ENCODE measurements at regions not wholly inside any gene's neighbourhood (a gene's known extent, or its start where the extent isn't known, plus 50 kb on each side); places are given as distances from the start of the nearest gene placed in this dataset.

DNA sequence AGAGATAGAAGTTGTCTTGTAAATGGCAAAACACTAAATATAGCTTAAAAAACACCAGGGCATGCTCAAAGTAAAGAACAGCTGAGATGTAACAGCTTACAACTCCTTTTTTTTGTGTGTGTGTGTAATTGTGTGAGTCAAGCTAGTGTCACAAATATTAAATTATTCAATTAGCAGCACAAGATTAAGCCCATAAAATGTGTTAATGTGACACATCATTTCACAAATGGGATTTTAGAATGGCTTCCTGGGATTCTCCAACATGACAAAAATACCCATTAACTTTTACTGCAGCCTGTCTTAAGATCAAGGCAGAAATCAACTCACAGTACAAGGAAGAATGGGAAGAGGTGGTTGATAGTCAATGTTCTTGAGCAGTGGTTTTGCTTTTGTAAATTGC, 251.4 kb downstream of the KIF20B start:
- Histone ChIP-seq H3K4me1 (ENCODE audit: control insufficient read depth, insufficient read depth, low read length) (no peaks in the 10 kb centered on the region), H3K9ac (ENCODE audit: low read depth, low read length) (no peak overlapping the region), H3K4me3 (ENCODE audit: low read length) (no peak overlapping the region), H3K9me3 (replicated peaks; ENCODE audit: low read length) (no peaks in the 10 kb centered on the region), H3K4me2 (ENCODE audit: low read length) (no peak overlapping the region), H3K36me3 (ENCODE audit: insufficient read depth, low read length) (no peaks in the 10 kb centered on the region), H3K27me3 (ENCODE audit: control insufficient read depth, insufficient read depth, low read length) (peaks cover 13% of the 10 kb centered on the region)

DNA sequence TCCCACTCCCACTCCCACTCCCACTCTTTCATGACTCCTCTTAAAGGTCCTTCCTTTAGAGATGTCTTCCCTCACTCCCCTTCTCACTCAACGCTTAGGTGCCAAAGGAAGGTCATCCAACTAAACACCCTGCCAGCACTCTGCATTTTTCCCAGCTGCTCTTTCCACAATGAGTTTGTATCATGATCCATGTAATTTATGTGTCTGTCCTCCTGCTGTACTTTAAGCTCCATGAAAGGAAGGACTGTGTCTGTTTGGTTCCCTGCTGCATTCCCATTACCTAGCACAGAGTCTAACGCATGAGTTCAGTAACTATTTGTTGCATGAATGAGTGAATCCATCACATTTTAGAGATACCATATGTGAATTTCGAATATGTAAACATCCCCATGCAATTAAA, 252.7 kb downstream of the KIF20B start:
- no peak overlapping the region for H3K4me3 ChIP-seq (ENCODE audit: low read length)
- H3K27me3 ChIP-seq (ENCODE audit: control insufficient read depth, insufficient read depth, low read length), result peaks cover 10% of the 10 kb centered on the region

DNA sequence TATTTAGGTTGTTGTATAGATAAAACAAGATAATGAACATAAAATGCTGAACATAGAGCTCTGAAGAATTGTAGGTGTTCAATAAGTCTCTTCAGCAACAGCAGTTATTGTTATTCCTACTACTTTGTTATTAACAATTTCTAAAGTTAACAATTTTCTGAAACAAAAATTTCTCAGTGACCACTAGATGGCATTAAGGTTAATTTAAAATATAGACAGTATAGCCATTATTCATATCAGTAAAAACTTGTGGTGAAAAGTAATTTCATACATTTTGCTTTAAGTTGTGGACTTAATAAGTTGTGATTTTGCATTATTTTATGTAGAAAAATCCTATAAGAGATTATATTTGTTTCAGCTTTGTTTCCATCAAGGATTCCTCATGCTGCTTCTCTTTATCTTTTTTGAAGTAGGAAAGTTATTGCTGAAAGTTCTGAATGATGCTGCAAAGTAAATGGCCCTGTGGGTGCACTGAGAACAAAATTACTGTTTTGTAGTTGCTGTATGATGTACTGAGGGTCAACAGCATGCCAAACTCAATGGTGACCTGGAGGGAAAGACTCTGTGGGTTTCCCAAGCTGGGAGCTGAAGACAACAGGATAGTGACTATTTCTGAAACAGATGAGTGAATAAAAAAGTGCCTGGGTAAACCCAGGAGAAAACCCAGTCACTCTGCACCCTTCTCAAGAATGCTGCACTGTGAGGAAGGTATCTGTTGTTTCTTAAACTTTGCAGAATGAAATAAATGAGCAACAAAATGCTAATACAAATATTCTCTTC, 253.6 kb downstream of the KIF20B start:
- Histone ChIP-seq H3K4me1 (ENCODE audit: control insufficient read depth, insufficient read depth, low read length) (no peaks in the 10 kb centered on the region), H3K27me3 (ENCODE audit: control insufficient read depth, insufficient read depth, low read length) (peaks cover 10% of the 10 kb centered on the region), H3K4me2 (ENCODE audit: low read length) (no peak overlapping the region), H3K4me3 (ENCODE audit: low read length) (no peak overlapping the region), H3K9ac (ENCODE audit: low read depth, low read length) (no peak overlapping the region), H3K9me3 (replicated peaks; ENCODE audit: low read length) (no peaks in the 10 kb centered on the region), H3K36me3 (ENCODE audit: insufficient read depth, low read length) (no peaks in the 10 kb centered on the region)

More for the DNA sequence above, 252.7 kb downstream of the KIF20B start:
- Histone ChIP-seq H3K9ac (ENCODE audit: low read depth, low read length) (no peak overlapping the region), H3K36me3 (ENCODE audit: insufficient read depth, low read length) (no peaks in the 10 kb centered on the region), H3K9me3 (replicated peaks; ENCODE audit: low read length) (no peaks in the 10 kb centered on the region), H3K4me1 (ENCODE audit: control insufficient read depth, insufficient read depth, low read length) (no peaks in the 10 kb centered on the region), H3K4me2 (ENCODE audit: low read length) (no peak overlapping the region)

DNA sequence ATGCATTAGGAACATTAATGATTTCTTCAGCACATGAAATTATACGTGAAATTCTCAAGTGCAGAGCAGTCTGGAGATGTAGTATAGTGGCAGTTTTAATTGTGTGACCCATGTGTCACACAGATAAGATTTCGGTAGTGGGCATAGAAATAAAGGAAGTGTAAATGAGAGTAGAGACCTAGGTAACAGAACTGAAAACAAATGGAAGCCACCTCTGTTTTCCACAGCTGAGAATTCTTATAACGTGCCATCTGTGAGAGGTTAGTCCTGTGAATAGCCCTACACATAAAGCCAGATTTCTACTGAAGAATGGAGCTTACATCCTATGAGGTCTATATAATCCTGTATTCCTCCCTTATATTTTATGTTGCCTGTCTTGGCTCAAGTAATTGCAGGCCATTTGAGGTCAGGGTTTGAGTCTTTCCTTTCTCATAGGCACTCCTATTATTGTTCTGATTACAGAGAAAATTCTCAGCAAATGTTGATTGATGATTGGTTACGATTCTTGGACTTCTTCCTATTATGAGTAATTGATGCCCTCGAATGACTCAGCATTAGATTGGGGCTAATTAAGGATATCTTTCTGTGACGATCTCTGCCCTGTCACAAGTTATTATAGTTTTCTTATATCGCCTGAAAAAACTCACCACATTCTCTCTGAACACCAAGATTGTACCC, 258.2 kb downstream of the KIF20B start:
- no peak overlapping the region for H3K4me2 ChIP-seq (ENCODE audit: low read length)
- no peaks in the 10 kb centered on the region for H3K4me1 ChIP-seq (ENCODE audit: control insufficient read depth, insufficient read depth, low read length)
- no peaks in the 10 kb centered on the region for H3K9me3 ChIP-seq (replicated peaks; ENCODE audit: low read length)
- no peak overlapping the region for H3K9ac ChIP-seq (ENCODE audit: low read depth, low read length)
- H3K4me3 ChIP-seq (ENCODE audit: low read length), result no peak overlapping the region
- H3K36me3 ChIP-seq (ENCODE audit: insufficient read depth, low read length), result no peaks in the 10 kb centered on the region
- peaks cover 8% of the 10 kb centered on the region for H3K27me3 ChIP-seq (ENCODE audit: control insufficient read depth, insufficient read depth, low read length)

DNA sequence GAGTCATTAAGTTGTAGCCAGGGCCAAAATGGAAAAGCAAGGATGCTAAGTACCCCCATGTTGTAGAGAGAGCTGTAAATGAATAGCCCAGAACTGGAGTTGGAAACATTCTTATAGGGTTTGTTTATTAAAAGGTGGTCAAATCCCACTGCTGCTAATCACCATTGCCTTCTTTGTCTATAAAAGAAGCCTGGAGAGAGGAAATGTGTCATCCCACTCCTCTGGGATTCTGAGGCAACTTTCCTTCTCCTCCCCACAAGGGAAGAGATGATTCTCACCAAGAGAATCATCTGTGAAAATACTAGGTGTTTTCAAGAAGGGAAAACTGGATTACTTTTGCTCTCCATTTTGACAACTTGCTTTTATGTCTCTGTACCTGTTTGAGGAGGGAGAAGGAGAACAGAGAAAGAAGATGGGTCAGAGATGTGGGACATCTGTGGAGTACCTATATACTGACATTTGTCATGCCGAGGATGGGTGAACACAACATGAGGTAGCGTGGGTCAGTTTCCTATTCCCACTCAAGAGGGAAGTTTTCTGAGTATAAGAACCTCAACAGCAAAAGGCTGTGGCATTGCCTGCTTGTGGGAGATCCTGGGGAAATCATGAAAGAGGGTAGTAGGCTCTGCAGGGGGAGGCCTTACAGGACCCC, 262.2 kb downstream of the KIF20B start:
- Histone ChIP-seq H3K4me1 (ENCODE audit: control insufficient read depth, insufficient read depth, low read length) (no peaks in the 10 kb centered on the region), H3K4me3 (ENCODE audit: low read length) (no peak overlapping the region), H3K4me2 (ENCODE audit: low read length) (no peak overlapping the region), H3K9me3 (replicated peaks; ENCODE audit: low read length) (no peaks in the 10 kb centered on the region), H3K36me3 (ENCODE audit: insufficient read depth, low read length) (no peaks in the 10 kb centered on the region), H3K27me3 (ENCODE audit: control insufficient read depth, insufficient read depth, low read length) (peaks cover 4% of the 10 kb centered on the region), H3K9ac (ENCODE audit: low read depth, low read length) (no peak overlapping the region)

- H3K4me2 ChIP-seq (ENCODE audit: low read length), result no peak overlapping the region
- no peaks in the 10 kb centered on the region for H3K36me3 ChIP-seq (ENCODE audit: insufficient read depth, low read length)
- no peak overlapping the region for H3K4me3 ChIP-seq (ENCODE audit: low read length)
- H3K9ac ChIP-seq (ENCODE audit: low read depth, low read length), result no peak overlapping the region
- no peaks in the 10 kb centered on the region for H3K4me1 ChIP-seq (ENCODE audit: control insufficient read depth, insufficient read depth, low read length)
- H3K9me3 ChIP-seq (replicated peaks; ENCODE audit: low read length), result no peaks in the 10 kb centered on the region
- H3K27me3 ChIP-seq (ENCODE audit: control insufficient read depth, insufficient read depth, low read length), result peaks cover 6% of the 10 kb centered on the region
Measured at GRCh38 chr10:89966211-89966610, 264.8 kb downstream of the KIF20B start.

DNA sequence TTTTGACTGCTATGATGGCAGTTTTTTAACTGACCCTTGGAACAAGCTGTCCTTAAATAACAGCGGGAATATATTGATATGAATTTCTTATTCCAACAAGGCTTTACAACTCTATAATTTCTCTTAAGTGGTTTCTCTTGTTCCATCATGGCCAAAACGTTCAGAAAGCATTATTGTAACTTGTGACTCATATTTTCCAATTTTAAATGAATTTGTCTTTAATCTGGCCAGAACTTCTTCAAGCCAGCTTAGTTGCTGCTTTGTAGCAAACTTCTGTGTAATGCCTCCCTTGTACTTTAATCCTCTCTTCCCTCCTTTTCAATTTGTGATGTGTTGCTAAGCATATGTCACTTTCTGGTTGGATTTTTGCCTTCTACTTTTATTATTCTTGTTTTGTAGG, 271.9 kb downstream of the KIF20B start:
- no peak overlapping the region for H3K9ac ChIP-seq (ENCODE audit: low read depth, low read length)
- no peaks in the 10 kb centered on the region for H3K4me1 ChIP-seq (ENCODE audit: control insufficient read depth, insufficient read depth, low read length)
- peaks cover 22% of the 10 kb centered on the region for H3K27me3 ChIP-seq (ENCODE audit: control insufficient read depth, insufficient read depth, low read length)
- no peak overlapping the region for H3K4me2 ChIP-seq (ENCODE audit: low read length)
- no peaks in the 10 kb centered on the region for H3K36me3 ChIP-seq (ENCODE audit: insufficient read depth, low read length)
- no peaks in the 10 kb centered on the region for H3K9me3 ChIP-seq (replicated peaks; ENCODE audit: low read length)
- no peak overlapping the region for H3K4me3 ChIP-seq (ENCODE audit: low read length)

GRCh38 chr10:89975071-89975470, 273.7 kb downstream of the KIF20B start:
- Histone ChIP-seq H3K4me3 (ENCODE audit: low read length) (no peak overlapping the region), H3K4me2 (ENCODE audit: low read length) (no peak overlapping the region), H3K4me1 (ENCODE audit: control insufficient read depth, insufficient read depth, low read length) (no peaks in the 10 kb centered on the region), H3K9me3 (replicated peaks; ENCODE audit: low read length) (no peaks in the 10 kb centered on the region), H3K27me3 (ENCODE audit: control insufficient read depth, insufficient read depth, low read length) (peaks cover 22% of the 10 kb centered on the region), H3K36me3 (ENCODE audit: insufficient read depth, low read length) (no peaks in the 10 kb centered on the region), H3K9ac (ENCODE audit: low read depth, low read length) (no peak overlapping the region)

- Histone ChIP-seq H3K27me3 (ENCODE audit: control insufficient read depth, insufficient read depth, low read length) (peaks cover 22% of the 10 kb centered on the region), H3K4me3 (ENCODE audit: low read length) (no peak overlapping the region), H3K9me3 (replicated peaks; ENCODE audit: low read length) (no peaks in the 10 kb centered on the region), H3K4me1 (ENCODE audit: control insufficient read depth, insufficient read depth, low read length) (no peaks in the 10 kb centered on the region), H3K9ac (ENCODE audit: low read depth, low read length) (no peak overlapping the region), H3K4me2 (ENCODE audit: low read length) (no peak overlapping the region), H3K36me3 (ENCODE audit: insufficient read depth, low read length) (no peaks in the 10 kb centered on the region)
Measured at GRCh38 chr10:89975771-89976170, 274.4 kb downstream of the KIF20B start.

DNA sequence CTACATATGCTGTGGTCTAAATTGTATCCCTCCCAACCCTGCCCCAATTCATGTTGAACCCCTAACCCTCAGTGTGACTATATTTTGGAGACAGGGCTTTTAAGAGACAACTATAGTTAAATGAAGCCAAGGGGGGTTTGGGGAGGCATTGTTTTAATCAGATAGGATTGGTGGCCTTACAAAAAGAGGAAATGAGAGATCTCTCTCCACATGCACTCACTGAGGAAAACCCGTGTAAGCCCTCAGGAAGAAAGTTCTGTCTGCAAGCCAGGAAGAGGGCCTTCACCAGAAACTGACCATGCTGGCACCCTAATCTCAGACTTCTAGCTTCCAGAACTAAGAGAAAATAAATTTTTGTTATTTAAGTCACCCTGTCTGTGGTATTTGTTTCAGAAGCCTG, 276.7 kb downstream of the KIF20B start:
- H3K9me3 ChIP-seq (replicated peaks; ENCODE audit: low read length), result no peaks in the 10 kb centered on the region
- peaks cover 12% of the 10 kb centered on the region for H3K27me3 ChIP-seq (ENCODE audit: control insufficient read depth, insufficient read depth, low read length)
- H3K36me3 ChIP-seq (ENCODE audit: insufficient read depth, low read length), result no peaks in the 10 kb centered on the region
- H3K4me1 ChIP-seq (ENCODE audit: control insufficient read depth, insufficient read depth, low read length), result no peaks in the 10 kb centered on the region
- H3K4me2 ChIP-seq (ENCODE audit: low read length), result no peak overlapping the region
- no peak overlapping the region for H3K4me3 ChIP-seq (ENCODE audit: low read length)
- H3K9ac ChIP-seq (ENCODE audit: low read depth, low read length), result no peak overlapping the region

- Histone ChIP-seq H3K27me3 (ENCODE audit: control insufficient read depth, insufficient read depth, low read length) (peaks cover 4% of the 10 kb centered on the region), H3K4me1 (ENCODE audit: control insufficient read depth, insufficient read depth, low read length) (no peaks in the 10 kb centered on the region), H3K9ac (ENCODE audit: low read depth, low read length) (no peak overlapping the region), H3K9me3 (replicated peaks; ENCODE audit: low read length) (no peaks in the 10 kb centered on the region), H3K36me3 (ENCODE audit: insufficient read depth, low read length) (no peaks in the 10 kb centered on the region), H3K4me3 (ENCODE audit: low read length) (no peak overlapping the region), H3K4me2 (ENCODE audit: low read length) (no peak overlapping the region)
Measured at GRCh38 chr10:89979726-89980125, 278.3 kb downstream of the KIF20B start.

Measured in skeletal muscle satellite cell (primary cell).